Right lobe of liver (tissue), 4 donors: ENCODE measurements at regions not wholly inside any gene's neighbourhood (a gene's known extent, or its start where the extent isn't known, plus 50 kb on each side); places are given as distances from the start of the nearest gene placed in this dataset.

Source experiments
- CTCF ChIP-seq, 4 donors: fragments of 200-600 bp in 3 of 4; fragments of 450-650 bp in 1 of 4; IDR thresholded peaks; one replicate each; pipeline versions ENCODE4 v1.5.1 to v1.8.0; 2016 to 2022; ENCODE audit warnings: antibody characterized with exemption in 4 of 4, mild to moderate bottlenecking in 2 of 4
- POLR2A ChIP-seq: fragments of 450-650 bp; IDR thresholded peaks from one replicate; pipeline ENCODE4 v1.6.1; 2017; ENCODE audit warnings: antibody characterized with exemption, mild to moderate bottlenecking
- donor health status: DM: no; HTN: no; CAD: no.
- donor health status: DM: no; HTN: no; CAD: no.
- donor health status: DM: no; HTN: yes; CAD: no.

DNA sequence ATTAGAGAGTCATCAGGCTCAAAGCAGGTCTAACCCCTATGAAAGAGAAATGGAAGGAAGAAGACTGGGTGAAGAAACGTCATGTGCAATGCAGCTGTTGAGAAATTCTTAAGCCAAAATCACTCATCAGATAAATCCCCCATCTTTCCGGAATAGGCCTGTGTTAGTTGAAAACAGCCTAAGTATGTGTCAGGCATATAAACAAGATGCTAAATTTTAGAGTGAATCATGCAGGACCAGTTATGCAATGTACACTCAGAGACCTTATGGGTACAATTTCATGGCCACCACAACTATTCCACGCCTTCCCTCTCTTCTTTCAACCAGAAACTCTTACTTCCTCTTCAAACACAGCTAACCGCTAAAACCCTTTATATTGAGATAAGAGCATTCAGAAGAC lies 717.7 kb upstream of the ATXN8OS start:
- TF ChIP-seq CTCF (IDR thresholded peaks at IDR 0.05) (no peak), POLR2A (no peak)
